ENCODE measurements at regions not wholly inside any gene's neighbourhood (a gene's known extent, or its start where the extent isn't known, plus 50 kb on each side); places are given as distances from the start of the nearest gene placed in this dataset.

GRCh38 chr15:54850101-54850500, 346.6 kb downstream of the RSL24D1 start:
- H3K27me3 ChIP-seq (ENCODE audit: low read length) = no peaks in the 10 kb centered on the region
- no peaks in the 10 kb centered on the region for H3K9me3 ChIP-seq (ENCODE audit: low read length)
- no peaks in the 10 kb centered on the region for H3K9me2 ChIP-seq (replicated peaks; ENCODE audit: low read length)
- no peaks in the 10 kb centered on the region for H3K36me3 ChIP-seq (ENCODE audit: low read depth, low read length)
- ATAC-seq (no peak), DNase-seq (no peak)
- H3K4me3 ChIP-seq (ENCODE audit: low read length) = no peak overlapping the region
- no peak overlapping the region for H3K9ac ChIP-seq (ENCODE audit: low read length)
- no peaks in the 10 kb centered on the region for H3K79me2 ChIP-seq (ENCODE audit: low read length)
- no peaks in the 10 kb centered on the region for H3F3A ChIP-seq (ENCODE audit: low read length, unreplicated experiment)
- H4K20me1 ChIP-seq (ENCODE audit: low read length) = no peaks in the 10 kb centered on the region
- ChIA-PET POLR2A (ENCODE audit: unreplicated experiment) (no interaction called here), CTCF (no interaction called here)
- no peak overlapping the region for H3K4me2 ChIP-seq (ENCODE audit: low read length)
- intact Hi-C loops (cut with micrococcal nuclease) = no loop called here
- no peak for TF ChIP-seq EZH2phosphoT487 (IDR thresholded peaks at IDR 0.05; ENCODE audit: borderline replicate concordance, low read length)
- no peak for TF ChIP-seq CTCF (conservative IDR thresholded peaks at IDR 0.05; ENCODE audit: low read depth, low read length)
- no peak for TF ChIP-seq EZH2 (IDR thresholded peaks at IDR 0.05; ENCODE audit: low read length, unreplicated experiment)
- no peaks in the 10 kb centered on the region for H3K4me1 ChIP-seq (ENCODE audit: insufficient read depth, low read length)
- H3K27ac ChIP-seq (ENCODE audit: low read length) = no peak overlapping the region
- no TSS peak for BruUV-seq (replicated peaks)
- H2AFZ ChIP-seq (ENCODE audit: low read length) = no peak overlapping the region

- no peak for DNase-seq
- Histone ChIP-seq H3F3A (ENCODE audit: low read length, unreplicated experiment) (no peaks in the 10 kb centered on the region), H3K79me2 (ENCODE audit: low read length) (no peaks in the 10 kb centered on the region), H3K4me2 (ENCODE audit: low read length) (no peak overlapping the region), H2AFZ (ENCODE audit: low read length) (no peak overlapping the region), H4K20me1 (ENCODE audit: low read length) (no peaks in the 10 kb centered on the region), H3K9ac (ENCODE audit: low read length) (no peak overlapping the region), H3K9me2 (replicated peaks; ENCODE audit: low read length) (no peaks in the 10 kb centered on the region), H3K4me1 (ENCODE audit: insufficient read depth, low read length) (no peaks in the 10 kb centered on the region), H3K36me3 (ENCODE audit: low read depth, low read length) (no peaks in the 10 kb centered on the region), H3K9me3 (ENCODE audit: low read length) (no peaks in the 10 kb centered on the region), H3K27me3 (ENCODE audit: low read length) (no peaks in the 10 kb centered on the region), H3K27ac (ENCODE audit: low read length) (no peak overlapping the region), H3K4me3 (ENCODE audit: low read length) (no peak overlapping the region)
- BruUV-seq (replicated peaks) = no TSS peak
- ChIA-PET POLR2A (ENCODE audit: unreplicated experiment) (no interaction called here), CTCF (no interaction called here)
- ATAC-seq = no peak
- TF ChIP-seq EZH2 (IDR thresholded peaks at IDR 0.05; ENCODE audit: low read length, unreplicated experiment) (no peak), CTCF (conservative IDR thresholded peaks at IDR 0.05; ENCODE audit: low read depth, low read length) (no peak), EZH2phosphoT487 (IDR thresholded peaks at IDR 0.05; ENCODE audit: borderline replicate concordance, low read length) (no peak)
- intact Hi-C loops (cut with micrococcal nuclease) = no loop called here
These were observed 353.7 kb downstream of the RSL24D1 start for GRCh38 chr15:54843006-54843405.

GRCh38 chr15:54841701-54842305, 354.9 kb downstream of the RSL24D1 start:
- ATAC-seq = no peak
- DNase-seq = no peak
- Histone ChIP-seq H3F3A (ENCODE audit: low read length, unreplicated experiment) (no peaks in the 10 kb centered on the region), H3K27ac (ENCODE audit: low read length) (no peak overlapping the region), H3K79me2 (ENCODE audit: low read length) (no peaks in the 10 kb centered on the region), H3K4me1 (ENCODE audit: insufficient read depth, low read length) (no peaks in the 10 kb centered on the region), H3K9me3 (ENCODE audit: low read length) (no peaks in the 10 kb centered on the region), H4K20me1 (ENCODE audit: low read length) (no peaks in the 10 kb centered on the region), H3K4me2 (ENCODE audit: low read length) (no peak overlapping the region), H3K36me3 (ENCODE audit: low read depth, low read length) (no peaks in the 10 kb centered on the region), H3K9ac (ENCODE audit: low read length) (no peak overlapping the region), H2AFZ (ENCODE audit: low read length) (no peak overlapping the region), H3K27me3 (ENCODE audit: low read length) (no peaks in the 10 kb centered on the region), H3K4me3 (ENCODE audit: low read length) (no peak overlapping the region), H3K9me2 (replicated peaks; ENCODE audit: low read length) (no peaks in the 10 kb centered on the region)
- intact Hi-C loops (cut with micrococcal nuclease) = no loop called here
- ChIA-PET CTCF (no interaction called here), POLR2A (ENCODE audit: unreplicated experiment) (no interaction called here)
- no peak for TF ChIP-seq EZH2 (IDR thresholded peaks at IDR 0.05; ENCODE audit: low read length, unreplicated experiment)
- no peak for TF ChIP-seq CTCF (conservative IDR thresholded peaks at IDR 0.05; ENCODE audit: low read depth, low read length)
- TF ChIP-seq EZH2phosphoT487 (IDR thresholded peaks at IDR 0.05; ENCODE audit: borderline replicate concordance, low read length) = no peak
- BruUV-seq (replicated peaks) = no TSS peak
